Transverse colon (tissue), 4 donors: ENCODE measurements at regions not wholly inside any gene's neighbourhood (a gene's known extent, or its start where the extent isn't known, plus 50 kb on each side); places are given as distances from the start of the nearest gene placed in this dataset.

Source experiments
- DNase-seq: peaks from one replicate; pipeline ENCODE4 v3.0.0-alpha.2; 2019
- H3K27ac ChIP-seq, 4 donors: fragments of 200-600 bp; sonication (generic); 2 replicates each; pipeline ENCODE4 v1.5.1; 2016 to 2018; ENCODE audit warnings: inconsistent platforms in 4 of 4
- H3K27me3 ChIP-seq: fragments of 200-600 bp; sonication (generic); 2 replicates; pipeline ENCODE4 v1.5.1; 2017; ENCODE audit warnings: inconsistent platforms
- H3K36me3 ChIP-seq, 4 donors: fragments of 200-600 bp; sonication (generic); 2 replicates each; pipeline ENCODE4 v1.5.1; 2017 to 2019; ENCODE audit warnings: inconsistent platforms in 4 of 4
- H3K4me1 ChIP-seq, 4 donors: fragments of 200-600 bp; sonication (generic); 2 replicates each; pipeline ENCODE4 v1.5.1; 2017 to 2020; ENCODE audit warnings: inconsistent platforms in 4 of 4
- H3K4me3 ChIP-seq, 4 donors: fragments of 200-600 bp; sonication (generic); 1 replicate in 1 of 4; 2 replicates in 3 of 4; pipeline versions ENCODE4 v1.5.1 to v1.6.1; 2017 to 2019; ENCODE audit warnings: inconsistent platforms in 4 of 4
- H3K9me3 ChIP-seq, 2 donors: fragments of 200-600 bp; sonication (generic); 2 replicates each; pipeline ENCODE4 v1.5.1; 2017 to 2019; ENCODE audit warnings: inconsistent platforms in 2 of 2
- EP300 ChIP-seq: sonication (generic); formaldehyde crosslinking; IDR thresholded peaks from one replicate; pipeline ENCODE4 v1.6.1; 2017; ENCODE audit warnings: antibody characterized with exemption, low read depth
- POLR2A ChIP-seq: fragments of 450-650 bp; IDR thresholded peaks from one replicate; pipeline ENCODE4 v1.6.1; 2016; ENCODE audit warnings: antibody characterized with exemption, mild to moderate bottlenecking, moderate library complexity
- POLR2AphosphoS5 ChIP-seq, 3 donors: sonication (generic); formaldehyde crosslinking; IDR thresholded peaks; one replicate each; pipeline ENCODE4 v1.6.1; 2016; ENCODE audit warnings: antibody characterized with exemption in 3 of 3
- WGBS, 2 donors: methylation state at CpG; one replicate each; pipeline ENCODE4 v1.1.5; 2018; ENCODE audit warnings: low coverage in 1 of 2; 5-methylcytosine and 5-hydroxymethylcytosine counted together
- in situ Hi-C, 4 donors: fragments of 200-750 bp; cut with MboI; loops; one replicate each; pipeline versions ENCODE4 v1.15.0 to v1.15.1; 2017; ENCODE audit warnings: low sequenced_read_pairs in 3 of 4, low pct_ligation_motif_present in 1 of 4, low pct_unique_long_range_greater_than_20kb in 1 of 4
- intact Hi-C: fragments of 100-400 bp; cut with DNase I; formaldehyde crosslinking; loops from one replicate; pipeline ENCODE4 v1.15.1; 2023; ENCODE audit warnings: low total_unique reads
- TF ChIP-seq, protein P1 (sequence below), 5 experiments: fragments of 200-600 bp in 3 of 5; fragments of 450-650 bp in 2 of 5; sonication (generic) in 3 of 5; IDR thresholded peaks; 1 replicate in 2 of 5; 2 replicates in 3 of 5; pipeline ENCODE4 v1.5.1; 2016 to 2017; ENCODE audit warnings: antibody characterized with exemption in 5 of 5, inconsistent platforms in 3 of 5, mild to moderate bottlenecking in 2 of 5, moderate library complexity in 1 of 5

- no peak overlapping the region for H3K27ac ChIP-seq
- DNase-seq = no peak
- H3K36me3 ChIP-seq = no peaks in the 10 kb centered on the region
- H3K27me3 ChIP-seq = no peaks in the 10 kb centered on the region
- 41 to 48% methylated on average over 2 of the region's 2 CpGs for WGBS, 2 donors
- TF ChIP-seq POLR2AphosphoS5 (IDR thresholded peaks at IDR 0.05) = no peak
- no peaks in the 10 kb centered on the region for H3K4me1 ChIP-seq
- H3K4me3 ChIP-seq = no peak overlapping the region
- H3K9me3 ChIP-seq = no peaks in the 10 kb centered on the region
- intact Hi-C loops (no loop called here), in situ Hi-C loops (no loop called here)
Measured at GRCh38 chr2:145323512-145323911, 803.6 kb upstream of the ZEB2 start.

DNA sequence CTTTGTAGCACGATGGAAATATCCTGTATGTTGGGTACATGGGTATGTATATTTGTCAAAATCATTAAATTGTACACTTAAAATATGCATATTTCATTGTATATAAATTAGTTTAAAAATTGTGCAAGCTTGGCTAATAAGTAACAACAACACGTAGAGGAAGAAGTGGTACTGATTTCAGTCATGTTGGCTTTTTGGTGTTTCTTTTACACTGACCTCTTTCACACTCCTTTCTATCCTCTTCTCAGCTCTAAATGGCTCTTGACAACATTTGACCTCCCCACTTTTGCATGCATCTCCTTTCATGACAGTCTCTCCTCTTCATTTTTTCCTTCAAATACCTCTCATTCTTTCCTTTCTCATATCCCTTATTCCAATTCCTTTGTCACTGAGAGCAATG, 801.4 kb upstream of the ZEB2 start:
- no peak for DNase-seq
- H3K27ac ChIP-seq = no peak overlapping the region
- WGBS, 2 donors = 58 to 68% methylated on average over 2 of the region's 2 CpGs
- no peaks in the 10 kb centered on the region for H3K27me3 ChIP-seq
- TF ChIP-seq, protein P1, sequence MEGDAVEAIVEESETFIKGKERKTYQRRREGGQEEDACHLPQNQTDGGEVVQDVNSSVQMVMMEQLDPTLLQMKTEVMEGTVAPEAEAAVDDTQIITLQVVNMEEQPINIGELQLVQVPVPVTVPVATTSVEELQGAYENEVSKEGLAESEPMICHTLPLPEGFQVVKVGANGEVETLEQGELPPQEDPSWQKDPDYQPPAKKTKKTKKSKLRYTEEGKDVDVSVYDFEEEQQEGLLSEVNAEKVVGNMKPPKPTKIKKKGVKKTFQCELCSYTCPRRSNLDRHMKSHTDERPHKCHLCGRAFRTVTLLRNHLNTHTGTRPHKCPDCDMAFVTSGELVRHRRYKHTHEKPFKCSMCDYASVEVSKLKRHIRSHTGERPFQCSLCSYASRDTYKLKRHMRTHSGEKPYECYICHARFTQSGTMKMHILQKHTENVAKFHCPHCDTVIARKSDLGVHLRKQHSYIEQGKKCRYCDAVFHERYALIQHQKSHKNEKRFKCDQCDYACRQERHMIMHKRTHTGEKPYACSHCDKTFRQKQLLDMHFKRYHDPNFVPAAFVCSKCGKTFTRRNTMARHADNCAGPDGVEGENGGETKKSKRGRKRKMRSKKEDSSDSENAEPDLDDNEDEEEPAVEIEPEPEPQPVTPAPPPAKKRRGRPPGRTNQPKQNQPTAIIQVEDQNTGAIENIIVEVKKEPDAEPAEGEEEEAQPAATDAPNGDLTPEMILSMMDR (IDR thresholded peaks at IDR 0.05) = no peak
- TF ChIP-seq POLR2A = no peak
- no peak for TF ChIP-seq POLR2AphosphoS5 (IDR thresholded peaks at IDR 0.05)
- no peak for TF ChIP-seq EP300
- in situ Hi-C loops = no loop called here
- no peak overlapping the region for H3K4me3 ChIP-seq
- intact Hi-C loops = no loop called here
- no peaks in the 10 kb centered on the region for H3K4me1 ChIP-seq
- H3K36me3 ChIP-seq = no peaks in the 10 kb centered on the region
- no peaks in the 10 kb centered on the region for H3K9me3 ChIP-seq

DNA sequence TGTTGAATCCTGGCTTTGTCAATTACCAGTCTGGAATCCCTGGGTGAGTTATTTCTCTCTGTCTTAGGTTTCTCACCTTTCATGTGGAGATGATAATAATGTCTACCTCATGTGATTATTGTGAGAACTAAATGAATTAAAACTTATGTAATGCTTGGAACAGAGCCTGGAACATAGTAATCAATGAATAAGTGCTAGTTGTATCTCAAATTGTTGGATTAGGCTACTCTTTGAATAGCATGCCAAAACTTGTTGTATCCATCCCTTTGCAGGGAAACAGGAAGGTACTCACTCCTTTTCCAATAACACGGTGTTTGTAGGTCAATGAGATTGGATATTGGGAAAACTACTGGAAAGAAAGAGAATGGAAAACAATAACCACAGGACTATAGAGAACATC, 796.6 kb upstream of the ZEB2 start:
- in situ Hi-C loops = no loop called here
- intact Hi-C loops = no loop called here
- Histone ChIP-seq H3K27ac (no peak overlapping the region), H3K27me3 (no peaks in the 10 kb centered on the region), H3K36me3 (no peaks in the 10 kb centered on the region), H3K9me3 (no peaks in the 10 kb centered on the region), H3K4me3 (no peak overlapping the region), H3K4me1 (no peaks in the 10 kb centered on the region)
- no peak for DNase-seq
- TF ChIP-seq POLR2AphosphoS5 (IDR thresholded peaks at IDR 0.05) (no peak), POLR2A (no peak), EP300 (no peak)
- TF ChIP-seq, protein P1 (IDR thresholded peaks at IDR 0.05) = no peak
- 100% methylated on average over 1 of the region's 1 CpG for WGBS, 2 donors

DNA sequence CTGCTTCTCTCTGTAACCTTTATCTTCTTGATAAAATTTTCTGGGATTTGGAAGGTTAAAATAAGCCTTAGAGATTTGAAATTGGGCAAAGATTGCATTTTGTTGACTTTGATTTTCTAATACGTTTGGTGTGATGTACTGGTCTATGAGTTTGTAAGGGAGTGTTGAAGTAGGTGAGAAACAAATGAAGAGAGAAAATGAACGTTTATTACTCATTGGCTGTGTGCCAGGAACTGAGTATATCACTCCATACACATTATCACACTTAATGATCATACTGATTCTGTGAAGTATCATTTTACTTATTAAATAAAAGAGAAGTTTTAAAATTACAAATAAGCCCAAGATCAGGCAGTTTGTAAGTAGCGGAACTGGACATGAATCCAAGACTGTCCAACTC, 795.1 kb upstream of the ZEB2 start:
- no peaks in the 10 kb centered on the region for H3K4me1 ChIP-seq
- no peaks in the 10 kb centered on the region for H3K36me3 ChIP-seq
- no peak overlapping the region for H3K4me3 ChIP-seq
- WGBS, 2 donors = 58 to 69% methylated on average over 3 of the region's 3 CpGs
- H3K27me3 ChIP-seq = no peaks in the 10 kb centered on the region
- in situ Hi-C loops = no loop called here
- TF ChIP-seq POLR2A (no peak), EP300 (no peak), POLR2AphosphoS5 (IDR thresholded peaks at IDR 0.05) (no peak)
- TF ChIP-seq, protein P1 (IDR thresholded peaks at IDR 0.05) = no peak
- intact Hi-C loops = no loop called here
- DNase-seq = no peak
- H3K9me3 ChIP-seq = no peaks in the 10 kb centered on the region
- H3K27ac ChIP-seq = no peak overlapping the region

GRCh38 chr2:145314119-145314633, 794.3 kb upstream of the ZEB2 start:
- no peaks in the 10 kb centered on the region for H3K27me3 ChIP-seq
- no peaks in the 10 kb centered on the region for H3K36me3 ChIP-seq
- WGBS, 2 donors = 81 to 84% methylated on average over 3 of the region's 3 CpGs
- intact Hi-C loops = no loop called here
- H3K4me3 ChIP-seq = no peak overlapping the region
- H3K4me1 ChIP-seq = no peaks in the 10 kb centered on the region
- in situ Hi-C loops = no loop called here
- no peaks in the 10 kb centered on the region for H3K9me3 ChIP-seq
- no peak for DNase-seq
- TF ChIP-seq EP300 (no peak), POLR2AphosphoS5 (IDR thresholded peaks at IDR 0.05) (no peak), POLR2A (no peak)
- TF ChIP-seq, protein P1 (IDR thresholded peaks at IDR 0.05) = no peak
- no peak overlapping the region for H3K27ac ChIP-seq
